Nephron progenitor cell (in vitro differentiated cells): ENCODE measurements at regions not wholly inside any gene's neighbourhood (a gene's known extent, or its start where the extent isn't known, plus 50 kb on each side); places are given as distances from the start of the nearest gene placed in this dataset.
A peak's percentile ranks its signal among the peaks of the same experiment; 100 is the strongest.

Source experiments
- DNase-seq: peaks from one replicate; pipeline ENCODE4 v3.0.0; 2021
- H3K27ac Mint-ChIP-seq: 2 replicates; pipeline ENCODE4 v1.8.0; 2021; ENCODE audit warnings: mild to moderate bottlenecking, moderate library complexity, mixed read lengths
- H3K27me3 Mint-ChIP-seq: 2 replicates; pipeline ENCODE4 v1.8.0; 2021; ENCODE audit warnings: mild to moderate bottlenecking, low read depth, mixed read lengths; ENCODE audit not compliant: poor library complexity
- H3K36me3 Mint-ChIP-seq: 2 replicates; pipeline ENCODE4 v1.8.0; 2021; ENCODE audit warnings: low read depth, mixed read lengths
- H3K4me1 Mint-ChIP-seq: 2 replicates; pipeline ENCODE4 v1.8.0; 2021; ENCODE audit warnings: mixed read lengths
- H3K4me3 Mint-ChIP-seq: 2 replicates; pipeline ENCODE4 v1.8.0; 2021; ENCODE audit warnings: mild to moderate bottlenecking, moderate library complexity, mixed read lengths
- H3K9me3 Mint-ChIP-seq: 2 replicates; pipeline ENCODE4 v1.8.0; 2021; ENCODE audit warnings: mild to moderate bottlenecking, moderate library complexity, mixed read lengths
- TF ChIP-seq, protein P1 (sequence below): fragments of 200-600 bp; sonication (generic); IDR thresholded peaks from 2 replicates; pipeline ENCODE4 v1.5.0; 2021; ENCODE audit warnings: antibody characterized with exemption

DNA sequence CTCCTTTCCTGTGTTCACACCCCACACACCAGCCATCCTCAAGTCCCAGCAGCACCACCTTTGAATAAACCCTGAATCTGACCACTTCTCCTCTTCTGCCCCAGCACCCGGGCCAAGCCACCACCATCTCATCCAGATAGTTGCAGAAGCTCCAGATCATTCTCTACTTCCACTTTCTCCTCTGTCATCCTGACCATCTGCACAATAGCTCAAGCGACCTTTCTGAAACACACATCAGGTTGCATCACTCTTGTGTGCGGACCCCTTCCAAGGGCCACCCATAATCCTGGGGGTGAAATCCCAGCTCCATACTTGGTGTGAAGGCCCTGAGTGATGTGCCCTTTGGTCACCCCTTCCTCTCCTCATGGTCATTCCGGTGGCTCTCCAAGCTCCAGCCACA is 187.4 kb upstream of the GALNT17 start:
- Mint-ChIP-seq H3K27ac (no peak overlapping the region), H3K4me1 (no peaks in the 10 kb centered on the region), H3K9me3 (peaks cover 9% of the 10 kb centered on the region), H3K27me3 (peaks cover 10% of the 10 kb centered on the region), H3K36me3 (no peaks in the 10 kb centered on the region), H3K4me3 (no peak overlapping the region)
- no peak for DNase-seq
- TF ChIP-seq, protein P1, sequence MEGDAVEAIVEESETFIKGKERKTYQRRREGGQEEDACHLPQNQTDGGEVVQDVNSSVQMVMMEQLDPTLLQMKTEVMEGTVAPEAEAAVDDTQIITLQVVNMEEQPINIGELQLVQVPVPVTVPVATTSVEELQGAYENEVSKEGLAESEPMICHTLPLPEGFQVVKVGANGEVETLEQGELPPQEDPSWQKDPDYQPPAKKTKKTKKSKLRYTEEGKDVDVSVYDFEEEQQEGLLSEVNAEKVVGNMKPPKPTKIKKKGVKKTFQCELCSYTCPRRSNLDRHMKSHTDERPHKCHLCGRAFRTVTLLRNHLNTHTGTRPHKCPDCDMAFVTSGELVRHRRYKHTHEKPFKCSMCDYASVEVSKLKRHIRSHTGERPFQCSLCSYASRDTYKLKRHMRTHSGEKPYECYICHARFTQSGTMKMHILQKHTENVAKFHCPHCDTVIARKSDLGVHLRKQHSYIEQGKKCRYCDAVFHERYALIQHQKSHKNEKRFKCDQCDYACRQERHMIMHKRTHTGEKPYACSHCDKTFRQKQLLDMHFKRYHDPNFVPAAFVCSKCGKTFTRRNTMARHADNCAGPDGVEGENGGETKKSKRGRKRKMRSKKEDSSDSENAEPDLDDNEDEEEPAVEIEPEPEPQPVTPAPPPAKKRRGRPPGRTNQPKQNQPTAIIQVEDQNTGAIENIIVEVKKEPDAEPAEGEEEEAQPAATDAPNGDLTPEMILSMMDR: no peak

DNA sequence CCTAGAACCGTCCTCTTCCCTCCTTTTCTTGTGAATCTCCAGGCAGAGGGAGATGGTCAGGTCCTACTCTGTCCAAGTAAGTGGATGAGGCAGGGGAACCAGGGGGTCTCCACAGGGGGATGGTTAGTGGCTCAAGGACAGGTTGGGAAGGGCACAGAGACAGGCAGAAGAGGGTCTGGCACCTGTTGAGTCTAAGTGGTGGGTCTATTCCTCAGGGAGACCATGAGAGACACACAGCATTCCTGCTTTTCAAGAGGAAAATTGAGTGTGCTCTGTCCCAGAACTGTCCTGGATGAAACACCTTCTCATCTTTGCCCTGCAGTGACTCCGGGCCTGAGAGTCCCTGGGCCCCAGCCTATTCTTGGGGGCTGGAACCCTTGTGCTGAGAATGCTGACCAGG is 184.8 kb upstream of the GALNT17 start:
- H3K9me3 Mint-ChIP-seq: peaks cover 21% of the 10 kb centered on the region
- no peak for DNase-seq
- no peaks in the 10 kb centered on the region for H3K36me3 Mint-ChIP-seq
- H3K4me3 Mint-ChIP-seq: no peak overlapping the region
- peaks cover 7% of the 10 kb centered on the region for H3K27me3 Mint-ChIP-seq
- H3K27ac Mint-ChIP-seq: no peak overlapping the region
- no peaks in the 10 kb centered on the region for H3K4me1 Mint-ChIP-seq
- TF ChIP-seq, protein P1: no peak

DNA sequence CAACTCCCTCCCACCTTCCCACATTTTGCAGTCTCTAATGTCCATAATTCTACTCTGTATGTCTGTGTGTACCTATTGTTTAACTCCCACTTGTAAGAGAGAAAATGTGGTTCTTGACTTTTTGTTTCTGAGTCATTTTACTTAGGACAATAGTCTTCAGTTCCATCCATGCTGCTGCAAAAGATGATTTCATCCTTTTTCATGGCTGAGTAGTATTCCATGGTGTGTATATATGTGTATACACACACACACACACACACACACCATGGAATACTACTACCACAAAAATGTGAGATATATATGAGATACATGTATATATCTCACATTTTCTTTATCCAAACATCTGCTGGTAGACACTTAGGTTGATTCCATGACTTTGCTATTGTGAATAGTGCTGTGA is 182.1 kb upstream of the GALNT17 start:
- H3K9me3 Mint-ChIP-seq: peaks cover 21% of the 10 kb centered on the region
- TF ChIP-seq, protein P1: no peak
- no peak for DNase-seq
- no peak overlapping the region for H3K27ac Mint-ChIP-seq
- no peak overlapping the region for H3K4me3 Mint-ChIP-seq
- H3K36me3 Mint-ChIP-seq: no peaks in the 10 kb centered on the region
- H3K4me1 Mint-ChIP-seq: peaks cover 21% of the 10 kb centered on the region
- H3K27me3 Mint-ChIP-seq: peaks cover 7% of the 10 kb centered on the region

DNA sequence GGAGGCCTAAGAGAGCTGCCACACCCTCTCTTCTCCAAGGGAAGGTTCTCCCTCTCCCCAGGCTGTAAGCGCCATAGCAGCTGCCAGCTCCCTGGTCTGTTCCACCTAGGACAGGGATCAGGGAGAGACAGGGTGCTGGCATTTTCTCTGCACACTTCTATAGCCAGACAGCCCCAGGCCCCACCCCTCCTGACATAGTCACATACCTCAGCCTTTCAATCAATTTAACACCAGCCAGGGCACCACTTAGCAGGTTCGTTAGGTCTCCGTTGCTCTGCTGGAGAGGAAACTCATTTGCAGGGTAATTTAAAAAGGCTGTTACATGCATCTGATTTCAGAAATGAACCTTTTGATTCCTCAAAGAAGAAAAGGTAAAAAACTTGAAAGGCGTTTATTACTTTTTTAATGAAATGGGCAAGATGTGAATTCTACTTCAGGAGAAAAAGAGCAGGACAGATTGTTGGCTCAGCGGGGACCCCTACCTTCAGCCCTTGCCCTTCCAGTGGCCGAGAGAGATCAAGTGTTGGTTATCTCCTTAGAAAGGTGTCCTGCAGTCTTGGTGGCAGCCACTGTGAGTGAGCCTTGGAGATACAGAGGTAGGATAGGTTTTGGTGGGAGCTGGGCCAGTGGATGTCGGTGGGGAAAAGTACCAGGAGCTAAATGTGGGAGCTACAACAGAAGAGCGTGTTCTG is 180.5 kb upstream of the GALNT17 start:
- Mint-ChIP-seq H3K4me3 (no peak overlapping the region), H3K27ac (no peak overlapping the region), H3K27me3 (peaks cover 7% of the 10 kb centered on the region), H3K9me3 (peaks cover 21% of the 10 kb centered on the region), H3K4me1 (peaks cover 24% of the 10 kb centered on the region), H3K36me3 (no peaks in the 10 kb centered on the region)
- TF ChIP-seq, protein P1: no peak
- no peak for DNase-seq

DNA sequence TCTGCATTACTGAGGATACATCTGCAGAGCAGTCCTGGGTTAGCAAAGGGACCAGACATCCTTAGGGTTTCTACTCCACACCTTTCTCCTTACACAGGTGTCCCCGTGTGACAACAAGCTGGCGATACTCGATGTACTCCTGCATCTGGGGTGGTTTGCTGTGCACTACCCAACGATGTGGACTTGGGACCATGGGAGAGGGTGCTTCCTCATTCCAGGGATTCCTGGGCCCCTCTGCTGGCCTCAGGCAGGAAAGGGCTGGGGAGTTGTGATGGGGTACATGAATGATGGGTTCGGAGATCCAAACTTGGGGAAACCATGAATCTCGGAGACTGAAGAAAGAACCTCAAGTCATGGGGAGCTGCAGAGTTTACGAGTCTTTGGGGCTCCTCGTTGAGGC is 179.6 kb upstream of the GALNT17 start:
- Mint-ChIP-seq H3K36me3 (no peaks in the 10 kb centered on the region), H3K4me3 (no peak overlapping the region), H3K4me1 (peaks cover 24% of the 10 kb centered on the region), H3K27ac (no peak overlapping the region), H3K9me3 (peaks cover 21% of the 10 kb centered on the region), H3K27me3 (peaks cover 2% of the 10 kb centered on the region)
- TF ChIP-seq, protein P1: no peak
- no peak for DNase-seq

DNA sequence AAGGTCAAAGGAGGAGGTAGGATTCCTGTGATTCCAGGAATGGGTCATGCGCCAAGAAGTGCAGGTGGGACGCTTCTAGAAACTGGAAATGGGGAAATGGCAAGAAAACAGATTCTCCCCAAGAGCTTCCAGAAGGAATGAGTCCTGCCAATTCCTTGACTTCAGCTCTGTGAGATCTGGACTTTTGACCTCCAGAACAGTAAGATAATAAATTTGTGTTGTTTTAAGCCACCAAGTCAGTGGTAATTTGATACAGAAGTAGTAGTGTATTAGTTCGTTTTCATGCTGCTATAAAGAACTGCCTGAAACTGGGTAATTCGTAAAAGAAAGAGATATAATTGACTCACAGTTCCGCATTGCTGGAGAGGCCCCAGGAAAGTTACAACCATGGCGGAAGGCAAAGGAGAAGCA is 178.6 kb upstream of the GALNT17 start:
- Mint-ChIP-seq H3K36me3 (no peaks in the 10 kb centered on the region), H3K27me3 (peaks cover 2% of the 10 kb centered on the region), H3K4me3 (peak overlapping the region; percentile 25), H3K4me1 (peaks cover 24% of the 10 kb centered on the region), H3K9me3 (peaks cover 18% of the 10 kb centered on the region), H3K27ac (peak overlapping the region; percentile 30)
- TF ChIP-seq, protein P1: no peak
- no peak for DNase-seq
